ENCODE measurements at regions not wholly inside any gene's neighbourhood (a gene's known extent, or its start where the extent isn't known, plus 50 kb on each side); places are given as distances from the start of the nearest gene placed in this dataset.
"Not testable (repeated sequence)": the region's sequence is repeated elsewhere in the genome, so short reads cannot be mapped to it uniquely, and the experiment has no call there.

DNA sequence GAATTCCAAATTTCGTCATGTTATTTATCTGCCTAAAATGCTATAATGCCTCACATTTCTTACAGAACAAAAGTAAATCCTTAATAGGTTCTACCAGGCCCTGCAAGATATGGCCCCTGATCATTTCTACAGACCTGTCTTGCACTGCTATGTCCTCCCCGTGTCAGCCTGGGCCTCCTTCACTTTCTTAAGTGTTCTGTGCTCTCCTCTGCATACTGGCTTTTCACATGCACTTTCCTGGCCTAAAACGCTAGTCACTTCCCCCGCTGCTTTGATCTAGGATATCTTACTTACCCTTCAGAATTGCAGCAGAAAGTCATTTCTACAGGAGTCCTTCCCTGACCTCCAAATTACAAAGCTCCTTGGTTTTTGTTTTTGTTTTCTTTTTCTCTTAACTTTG is 551.3 kb downstream of the NSUN3 start:
- no peak for DNase-seq

DNA sequence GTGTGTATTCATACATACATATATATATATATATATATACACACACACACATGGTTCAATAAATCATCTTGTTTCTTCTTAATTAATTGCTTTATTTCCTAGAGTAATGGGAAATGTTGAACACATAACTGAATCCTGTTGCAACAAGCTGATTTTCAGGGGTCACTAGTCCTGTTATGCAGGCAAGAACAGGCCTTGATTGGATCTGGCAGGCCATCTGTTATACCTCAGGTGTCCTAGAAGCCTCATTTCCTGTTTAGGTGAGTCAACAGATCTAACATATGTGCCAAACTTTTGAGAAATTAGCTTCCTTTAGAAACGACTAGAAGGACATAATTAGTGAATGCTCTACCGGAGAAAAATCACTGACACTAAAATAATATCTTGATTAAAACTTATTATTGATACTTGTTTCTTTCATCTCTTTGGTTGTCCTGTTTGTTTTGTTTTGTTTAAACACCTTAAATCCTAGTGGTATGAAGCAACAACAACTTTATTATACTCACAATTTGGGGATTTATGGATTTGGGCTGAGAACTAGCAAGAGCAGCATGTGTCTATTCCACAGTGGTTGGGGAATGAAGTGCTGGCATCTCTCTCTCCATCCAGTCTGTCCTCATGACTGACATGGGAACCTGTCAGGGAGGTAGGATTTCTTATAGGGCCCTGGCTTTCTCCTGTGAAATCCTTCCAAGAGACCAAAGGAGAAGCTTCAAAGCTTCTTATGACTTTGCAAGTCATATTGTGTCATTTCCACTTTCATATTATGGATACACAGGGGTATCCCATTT is 552.6 kb downstream of the NSUN3 start:
- DNase-seq, result no peak

DNA sequence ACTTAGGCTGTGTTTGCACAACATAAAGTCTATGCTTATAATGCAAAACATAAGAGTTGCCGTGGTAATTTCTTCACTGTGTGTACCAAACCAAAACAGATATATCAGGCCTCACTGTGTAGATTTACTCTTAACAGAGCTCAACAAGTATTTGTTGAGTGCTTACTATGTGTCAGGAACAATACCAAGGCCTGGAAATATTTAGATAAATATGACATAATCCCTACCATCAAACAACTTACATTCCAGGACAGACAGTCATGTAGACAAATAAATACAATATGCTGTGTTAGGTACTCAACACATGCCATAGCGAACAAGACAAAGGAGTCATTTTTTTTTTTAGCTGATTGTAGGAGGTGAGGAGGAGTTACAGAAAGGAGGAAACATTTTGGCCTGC is 554.0 kb downstream of the NSUN3 start:
- no peak for DNase-seq

DNA sequence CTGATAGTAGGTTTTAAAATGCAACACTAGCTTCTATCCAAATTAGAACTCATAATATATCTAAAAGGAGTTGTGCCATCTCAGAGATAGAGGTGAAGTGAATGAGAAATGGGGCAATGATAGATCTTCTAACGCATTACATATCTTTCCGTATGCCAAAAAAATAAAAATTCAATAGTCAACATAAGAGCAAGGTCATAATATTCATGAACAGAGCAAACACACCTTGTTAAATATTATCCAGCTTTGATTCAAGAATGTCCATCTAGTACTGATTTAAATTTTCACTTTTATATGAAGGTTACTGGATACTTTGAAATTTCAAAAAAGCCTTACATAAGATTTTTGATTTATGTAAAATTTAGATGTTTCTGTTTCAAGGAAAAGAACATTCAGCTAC is 554.5 kb downstream of the NSUN3 start:
- no peak for DNase-seq

DNA sequence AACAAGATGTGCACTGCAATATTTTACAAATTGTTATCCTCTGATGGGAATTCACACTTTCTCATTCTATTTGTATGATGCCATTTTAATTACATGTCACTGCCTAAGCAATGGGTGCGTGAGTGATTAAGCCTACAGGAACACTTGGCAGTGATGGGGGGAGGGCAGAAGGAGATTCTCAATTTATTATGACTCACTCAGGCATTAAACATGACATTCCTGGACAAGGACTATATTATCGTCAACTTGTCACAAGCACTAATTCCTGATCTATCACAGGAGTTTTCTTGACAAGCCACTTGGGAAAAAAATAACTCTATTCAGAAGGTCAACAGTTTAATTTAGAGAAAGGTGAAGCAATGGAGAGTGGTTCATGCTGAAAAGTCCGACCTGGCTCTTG is 556.8 kb downstream of the NSUN3 start:
- DNase-seq, result no peak

DNA sequence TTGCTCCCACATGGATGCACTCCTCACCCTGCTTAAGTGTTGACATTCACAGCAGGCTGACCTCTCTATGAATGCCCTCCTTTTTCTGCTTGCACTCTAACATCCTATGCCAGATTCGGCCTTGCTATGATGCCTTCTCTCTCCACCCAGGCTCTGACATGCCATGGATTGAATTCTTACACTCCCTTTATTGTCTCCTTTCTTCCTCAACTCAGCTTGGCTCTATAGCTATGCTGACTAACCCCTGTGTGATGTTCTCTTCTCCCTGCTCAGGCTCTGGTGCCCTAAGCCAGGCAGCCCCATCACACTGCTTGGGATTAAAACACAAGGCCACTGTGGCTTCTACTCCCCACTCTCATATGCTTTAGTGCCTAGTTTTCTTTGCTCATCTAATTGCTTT is 563.7 kb downstream of the NSUN3 start:
- no peak for DNase-seq

DNA sequence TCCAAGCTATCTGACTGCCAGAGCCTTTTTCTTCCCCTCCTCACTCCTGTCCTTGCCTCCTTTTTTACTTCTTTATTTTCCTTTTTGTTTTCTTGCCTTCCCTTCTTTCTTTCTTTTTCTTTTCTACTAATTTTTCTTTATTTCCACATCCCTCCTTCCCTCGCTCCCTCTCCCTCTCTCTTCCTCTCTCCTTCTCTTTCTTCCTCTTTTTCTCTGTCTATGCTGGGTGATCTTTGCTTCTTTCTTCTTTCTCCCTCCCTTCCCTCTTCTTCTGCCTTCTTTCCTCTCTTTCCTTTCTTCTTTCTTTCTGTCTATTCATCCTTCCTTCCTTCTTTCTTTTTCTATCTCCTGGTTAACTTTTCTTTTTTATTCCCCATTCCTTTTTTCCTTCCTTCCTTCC is 564.8 kb downstream of the NSUN3 start:
- DNase-seq, result no peak

DNA sequence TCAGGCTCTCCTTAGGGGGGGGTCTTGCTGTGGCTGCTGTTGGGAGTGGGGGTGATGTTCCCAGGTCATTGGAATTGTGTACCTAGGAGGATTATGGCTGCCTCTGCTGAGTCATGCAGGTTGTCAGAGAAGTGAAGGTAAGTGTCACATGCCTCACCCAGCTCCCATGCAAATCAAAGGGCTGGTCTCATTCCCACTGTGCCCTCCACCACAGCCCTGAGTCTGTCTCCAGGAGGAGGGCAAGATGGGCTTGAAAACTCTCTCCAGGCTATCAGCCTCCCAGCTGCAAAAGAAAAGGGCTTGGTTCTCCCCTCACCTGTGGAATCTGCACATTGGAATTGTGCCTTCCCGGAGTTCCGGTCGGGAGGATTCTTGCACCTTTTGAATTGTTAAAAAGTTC is 580.5 kb downstream of the NSUN3 start:
- DNase-seq, result no peak

DNA sequence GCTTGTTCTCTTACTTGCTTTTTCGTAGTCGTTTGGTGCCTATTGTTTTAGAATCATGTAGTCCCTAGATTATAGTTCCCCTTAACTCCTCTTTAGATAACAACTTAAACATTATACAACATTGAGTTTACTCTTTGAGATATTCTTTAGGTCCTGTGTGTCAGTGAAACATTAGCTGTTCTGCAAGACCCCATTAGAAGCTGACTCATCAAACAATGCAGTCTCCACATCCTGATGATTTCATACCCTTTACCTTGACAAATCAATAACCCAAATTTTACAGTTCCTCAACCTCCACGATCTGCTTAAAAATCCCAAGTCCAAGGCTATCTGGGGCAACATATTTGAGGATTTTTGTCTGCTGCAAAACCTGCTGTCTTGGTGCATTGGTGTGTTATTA is 582.9 kb downstream of the NSUN3 start:
- no peak for DNase-seq

DNA sequence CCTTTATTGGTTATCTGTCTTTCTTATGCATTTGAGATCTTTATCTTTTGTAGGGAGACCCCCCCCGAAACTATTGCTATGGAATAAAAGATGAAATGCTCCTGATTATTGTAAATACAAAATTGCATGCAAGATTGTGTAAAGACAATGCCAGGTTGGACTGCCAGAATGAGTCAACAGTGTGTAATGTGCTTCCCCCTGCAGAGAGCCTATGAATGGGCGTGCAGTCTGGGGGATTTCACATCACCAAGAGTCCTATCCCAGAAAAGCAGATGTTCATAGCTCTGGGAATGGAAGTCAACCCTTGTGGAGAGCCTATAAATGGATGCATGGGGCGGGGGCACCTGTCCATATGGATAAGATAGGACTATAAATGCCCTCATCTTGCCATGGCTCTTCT is 584.3 kb downstream of the NSUN3 start:
- DNase-seq, result no peak

DNA sequence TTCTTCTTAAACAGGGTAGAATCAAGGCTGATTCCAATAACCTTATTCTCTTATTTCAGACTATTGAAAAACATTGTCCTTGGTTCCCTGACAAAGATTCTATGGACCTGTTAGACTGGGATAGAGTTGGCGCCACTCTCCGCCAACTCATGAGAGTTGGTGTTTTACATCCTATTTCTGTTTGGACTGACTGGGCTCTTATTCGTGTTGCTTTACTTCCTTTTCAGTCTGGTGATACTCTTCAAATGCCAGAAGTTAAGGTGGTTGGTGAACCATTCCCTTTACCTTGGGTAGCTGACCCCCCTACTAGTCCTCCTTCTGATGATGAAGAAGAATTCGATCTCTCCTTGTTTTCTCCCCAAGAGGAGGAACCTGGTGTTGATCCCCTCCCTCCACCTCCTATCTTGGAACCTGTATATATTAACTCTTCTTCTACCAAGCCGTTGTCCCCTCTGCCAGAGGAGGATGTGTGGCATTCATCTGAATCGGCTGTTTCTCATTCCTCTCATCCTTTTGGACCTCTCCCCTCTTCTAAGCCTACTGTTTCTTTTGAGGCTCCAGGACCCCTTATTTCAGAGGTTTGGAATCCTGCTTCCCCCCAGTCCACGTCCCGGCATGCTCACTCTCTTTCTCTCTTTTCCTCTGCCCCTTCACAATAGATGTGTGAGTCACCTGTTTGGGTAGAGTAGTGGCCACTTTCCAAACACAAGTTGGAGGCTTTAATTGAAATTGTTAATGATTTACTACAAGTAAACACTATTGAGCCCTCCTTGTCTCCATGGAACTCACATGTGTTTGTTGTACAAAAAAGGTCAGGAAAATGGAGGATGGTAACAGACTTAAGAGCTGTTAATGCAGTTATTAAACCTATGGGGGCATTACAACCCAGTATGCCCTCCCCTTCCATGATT is 585.7 kb downstream of the NSUN3 start:
- not testable (repeated sequence) for DNase-seq

DNA sequence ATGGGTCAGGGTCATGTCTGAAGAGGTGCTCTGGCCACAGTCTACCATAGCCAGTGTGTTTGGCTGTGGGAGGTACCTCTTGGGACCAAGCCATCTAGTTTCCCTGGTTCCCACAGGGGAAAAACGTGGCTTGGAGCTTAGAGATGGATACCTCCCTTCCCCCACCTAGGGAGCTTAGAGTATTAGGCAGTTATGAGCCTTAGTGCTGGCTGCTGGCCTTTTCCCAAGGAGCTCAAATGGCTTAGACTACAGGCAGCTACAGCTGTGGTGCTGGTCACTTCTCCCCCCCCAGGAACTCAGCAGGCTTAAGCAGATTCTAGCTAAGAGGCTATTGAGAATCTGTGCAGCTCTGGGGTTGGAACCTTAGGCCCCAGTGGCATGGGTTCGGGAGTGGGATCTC is 591.2 kb downstream of the NSUN3 start:
- no peak for DNase-seq

DNA sequence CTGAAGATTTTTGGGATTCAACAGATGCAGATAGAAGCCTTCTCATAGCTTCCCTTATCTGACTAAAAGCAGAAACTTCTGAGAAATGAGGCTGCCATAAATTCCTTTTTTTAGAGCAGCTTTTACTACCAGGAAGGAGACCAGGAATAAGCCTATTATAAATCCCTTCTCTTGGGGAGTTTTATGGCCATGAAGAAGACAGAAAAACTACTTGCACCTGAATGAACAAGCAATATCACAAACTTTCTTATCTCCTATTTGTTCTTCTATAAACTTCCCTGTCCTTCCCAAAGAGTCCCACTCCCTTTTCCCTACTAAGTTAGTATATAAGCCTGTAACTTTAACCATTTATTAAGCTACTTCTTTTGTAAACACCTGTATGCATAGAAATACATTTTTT is 603.1 kb downstream of the NSUN3 start:
- DNase-seq, result no peak

DNA sequence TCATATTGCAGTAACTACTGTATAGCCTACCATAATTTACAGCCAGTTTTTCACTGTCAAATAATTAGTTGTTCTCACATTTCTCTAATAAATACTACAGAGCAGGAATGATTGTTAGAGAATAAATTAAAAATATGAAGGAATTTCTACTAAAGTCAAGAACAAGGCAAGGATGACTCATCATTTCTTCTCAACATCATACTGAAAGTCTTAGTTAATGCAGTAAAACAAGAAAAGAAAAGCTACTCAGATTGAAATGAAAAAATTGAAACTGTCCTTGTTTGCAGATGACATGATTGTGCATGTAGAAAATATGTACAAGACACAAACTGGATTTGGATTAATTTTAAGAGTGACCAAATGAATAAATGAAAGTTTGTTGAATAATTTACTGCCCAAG is 608.2 kb downstream of the NSUN3 start:
- no peak for DNase-seq

DNA sequence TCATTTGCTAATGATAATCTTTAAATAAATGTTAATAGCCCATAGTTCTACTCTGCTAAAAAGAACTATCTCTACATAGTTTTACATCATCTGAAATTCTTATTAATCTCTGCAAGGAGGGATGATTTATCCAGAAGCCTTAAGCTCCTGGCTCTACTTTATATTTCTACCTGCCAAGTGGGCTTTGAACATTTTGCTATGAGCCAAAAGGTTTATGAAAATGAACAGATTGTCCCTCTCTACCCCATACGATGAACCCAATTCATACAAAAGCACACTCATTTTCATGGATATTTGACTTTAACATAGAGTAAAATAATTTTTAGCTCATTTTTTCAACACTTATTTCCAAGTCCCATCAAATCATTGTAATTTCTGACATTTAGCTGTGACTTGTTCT is 611.0 kb downstream of the NSUN3 start:
- DNase-seq, result no peak

DNA sequence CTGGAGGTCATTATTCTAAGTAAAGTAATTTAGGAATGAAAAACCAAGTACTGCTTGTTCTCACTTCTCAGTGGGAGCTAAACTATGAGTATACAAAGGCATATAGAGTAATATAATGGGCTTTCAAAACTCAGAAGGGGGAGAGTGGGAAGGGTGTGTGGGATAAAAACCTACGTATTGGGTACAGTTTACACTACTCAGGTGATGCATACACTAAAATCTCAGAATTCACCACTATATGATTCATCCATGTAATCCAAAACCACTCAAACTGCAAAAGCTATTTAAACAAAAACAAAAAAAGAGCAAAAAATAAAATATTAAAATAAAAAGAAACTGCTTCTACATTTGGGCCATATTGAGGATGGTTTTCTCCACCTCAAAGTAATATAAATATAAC is 623.3 kb downstream of the NSUN3 start:
- DNase-seq, result no peak

DNA sequence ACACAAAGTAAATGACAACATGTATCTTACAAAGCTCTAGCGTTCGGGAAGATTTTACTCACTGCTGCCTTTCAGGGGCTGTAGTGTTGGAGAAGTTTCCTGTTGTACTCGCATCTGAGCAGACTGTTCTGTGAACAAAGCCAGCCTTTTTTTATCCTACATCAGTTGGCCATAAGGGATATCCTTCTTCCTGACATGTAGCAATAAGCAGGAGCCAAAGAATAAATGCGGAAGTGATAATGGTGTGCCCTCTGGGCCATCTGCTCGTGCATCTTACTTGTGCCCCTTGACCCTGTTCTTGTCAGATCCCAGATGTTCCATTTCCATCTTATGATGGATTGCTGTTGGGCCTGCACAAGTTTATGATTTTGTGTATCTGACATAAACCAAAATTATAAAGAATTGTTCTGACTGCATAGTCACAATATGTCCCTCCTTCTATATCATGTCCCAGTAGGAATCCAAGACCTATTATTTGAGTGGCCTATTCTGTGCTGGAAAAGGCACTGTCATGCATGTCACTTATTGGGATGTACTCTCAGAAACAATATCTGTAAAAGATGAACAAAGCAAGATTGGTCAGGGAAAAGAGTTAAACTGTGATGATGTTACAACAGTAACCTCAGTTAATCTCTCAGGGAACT is 631.3 kb downstream of the NSUN3 start:
- no peak for DNase-seq

DNA sequence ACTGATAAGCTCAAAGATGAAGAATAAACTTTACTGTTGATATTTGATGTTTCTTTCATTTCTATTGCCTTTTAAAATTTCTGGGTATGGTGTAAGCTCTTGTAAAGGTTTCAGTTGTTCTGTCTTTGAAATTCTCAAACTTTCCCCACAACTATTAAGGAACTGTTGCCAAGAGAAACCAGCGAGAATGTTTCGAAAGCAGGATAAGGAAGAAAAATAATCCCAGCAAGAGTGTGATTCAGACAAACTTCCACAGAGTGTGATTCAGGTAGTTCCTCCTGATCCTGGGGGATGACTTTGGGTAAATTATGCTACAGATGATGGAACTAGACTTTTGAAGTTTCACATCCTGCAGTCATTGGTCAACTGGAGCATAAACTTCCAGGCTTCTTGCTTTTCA is 632.0 kb downstream of the NSUN3 start:
- DNase-seq, result no peak

DNA sequence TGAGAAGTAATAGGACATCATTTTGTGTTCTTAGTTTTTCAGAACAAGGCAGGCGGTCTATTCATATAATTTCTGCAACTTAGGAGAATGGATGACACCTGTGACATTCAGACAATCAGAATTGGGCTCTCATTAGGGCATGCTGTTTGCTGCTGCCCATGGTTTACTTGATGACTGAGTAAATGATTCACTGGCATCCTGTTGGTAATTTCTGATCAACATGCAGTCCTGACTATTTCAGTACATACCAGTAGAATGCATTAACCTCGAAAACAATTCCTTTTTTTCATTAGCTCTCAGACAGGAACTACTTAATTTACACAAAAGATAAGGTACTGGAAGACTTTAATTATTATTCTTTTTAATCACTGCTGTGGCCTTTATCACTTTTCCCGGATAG is 641.6 kb downstream of the NSUN3 start:
- DNase-seq, result no peak

DNA sequence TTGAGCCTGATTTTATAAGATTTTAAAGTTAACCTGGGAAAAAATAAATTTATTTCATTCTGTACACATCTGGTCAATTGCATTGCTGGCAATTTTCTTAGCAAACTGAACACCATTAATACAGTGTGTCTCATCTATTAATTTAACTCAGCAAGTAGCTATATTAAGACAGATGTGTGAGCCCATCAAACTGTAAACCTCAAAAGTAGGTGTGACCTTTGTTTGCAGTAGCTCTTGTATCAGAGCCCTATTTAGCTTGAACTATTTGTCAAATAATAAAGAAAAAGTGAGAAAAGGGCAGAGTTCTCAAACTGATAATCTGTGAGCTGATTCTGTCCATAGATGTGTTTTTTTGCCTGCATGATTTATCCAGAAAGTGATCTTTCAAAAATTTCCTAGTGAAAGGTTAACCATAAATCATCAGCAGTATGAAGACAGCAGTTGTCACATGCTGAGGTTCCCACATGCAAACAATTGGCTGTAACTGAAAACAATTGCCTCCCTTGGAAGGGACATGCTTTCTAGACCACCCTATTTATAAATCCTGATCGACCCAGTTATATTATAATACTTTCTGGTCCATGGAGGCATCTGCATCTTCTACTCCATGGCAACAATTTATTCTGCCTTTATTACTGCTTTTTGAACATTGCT is 646.5 kb downstream of the NSUN3 start:
- no peak for DNase-seq

DNA sequence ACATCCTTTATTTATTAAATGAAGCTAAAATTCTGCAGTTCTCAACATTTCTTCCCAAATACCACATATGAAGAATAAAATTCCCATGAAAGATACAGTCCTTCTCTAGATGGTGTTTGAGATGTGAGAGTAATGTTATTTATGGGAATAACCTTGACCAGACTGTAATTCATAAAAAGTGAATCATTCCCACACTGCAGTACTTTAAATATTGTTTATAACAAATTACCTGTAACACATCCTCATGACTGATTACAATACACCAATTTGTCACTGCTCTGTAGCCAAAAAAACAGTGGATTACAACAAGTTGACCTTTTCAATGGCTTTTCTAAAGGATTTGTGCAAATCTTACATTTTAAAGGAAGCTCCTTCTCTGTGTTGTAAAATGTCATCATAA is 651.3 kb downstream of the NSUN3 start:
- no peak for DNase-seq

DNA sequence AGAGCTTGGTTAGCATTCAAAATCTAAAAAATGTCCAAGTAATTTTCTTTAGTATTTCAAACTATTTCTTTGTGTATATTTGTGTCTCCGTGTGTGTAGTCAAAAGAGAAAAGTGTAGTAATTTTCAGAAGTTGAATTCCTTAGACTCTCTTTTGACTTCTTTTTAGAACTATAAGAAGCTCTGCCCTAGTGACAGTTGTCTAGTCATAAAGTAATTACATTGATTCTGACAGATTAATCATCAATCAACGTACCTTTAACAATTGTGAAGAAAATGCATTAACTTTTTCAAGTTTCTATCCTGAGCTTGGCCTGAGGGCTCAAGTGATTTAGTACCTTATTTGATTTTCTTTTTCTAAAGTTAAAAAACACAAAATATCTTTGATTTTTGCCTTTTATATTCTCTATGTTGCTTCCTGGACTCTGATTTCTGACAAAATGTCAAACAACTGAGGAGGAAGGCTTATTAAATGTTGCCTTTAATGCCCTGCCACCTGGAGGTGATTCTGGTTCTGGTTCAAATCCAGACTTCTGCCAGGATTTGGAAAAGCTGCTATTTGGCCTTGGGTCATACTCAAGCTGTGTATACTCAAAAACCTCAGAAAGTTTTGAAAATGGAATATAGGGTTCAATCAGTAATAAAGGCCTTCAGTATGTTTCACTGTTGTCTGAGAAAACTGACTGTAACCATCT is 653.6 kb downstream of the NSUN3 start:
- DNase-seq, result no peak

DNA sequence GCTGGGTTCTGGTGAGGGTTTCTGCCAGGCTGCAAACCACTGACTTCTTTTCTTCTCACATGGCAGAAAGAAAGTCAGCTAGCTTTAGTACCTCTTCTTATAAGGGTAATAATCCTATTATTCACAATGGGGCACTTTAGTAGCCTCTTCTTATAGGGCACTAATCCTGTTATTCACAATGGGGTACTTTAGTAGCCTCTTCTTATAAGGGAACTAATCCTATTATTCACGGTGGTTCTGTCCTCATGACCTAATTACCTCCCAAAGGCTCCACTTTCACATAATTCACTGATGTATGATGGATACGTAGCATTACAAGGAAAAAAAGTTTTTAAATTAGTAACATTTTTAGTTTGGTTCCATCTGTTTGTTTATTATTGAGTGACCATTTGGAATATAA is 671.3 kb downstream of the NSUN3 start:
- DNase-seq, result no peak
